ENCODE measurements at regions not wholly inside any gene's neighbourhood (a gene's known extent, or its start where the extent isn't known, plus 50 kb on each side); places are given as distances from the start of the nearest gene placed in this dataset.

GRCh38 chr1:185490924-185491323, 173.9 kb upstream of the IVNS1ABP start:
- H3K4me1 ChIP-seq (ENCODE audit: insufficient read depth, low read length) = no peaks in the 10 kb centered on the region
- DNase-seq = no peak
- H3K27ac Mint-ChIP-seq = no peak overlapping the region
- H3K9me3 ChIP-seq (ENCODE audit: control insufficient read depth in 1 of 2, low read length in 2 of 2) = no peaks in the 10 kb centered on the region
- H3K4me1 Mint-ChIP-seq = peaks cover 0 to 3% (median 0%) of the 10 kb centered on the region in 4 donors
- no peak overlapping the region for H3K27ac ChIP-seq (ENCODE audit: low read depth, low read length)
- POLR2A ChIA-PET (ENCODE audit: partially characterized antibody) = no interaction called here
- no peaks in the 10 kb centered on the region for H3K9me3 Mint-ChIP-seq
- intact Hi-C loops (cut with micrococcal nuclease) = no loop called here
- no peaks in the 10 kb centered on the region for H3K27me3 Mint-ChIP-seq
- H3K27me3 ChIP-seq (ENCODE audit: insufficient read depth, low read length) = no peaks in the 10 kb centered on the region
- no peak overlapping the region for H3K4me3 Mint-ChIP-seq
- no peaks in the 10 kb centered on the region for H3K36me3 Mint-ChIP-seq
- H3K4me3 ChIP-seq (ENCODE audit: low read length in 2 of 2) = no peak overlapping the region
- H3K36me3 ChIP-seq (ENCODE audit: insufficient read depth, low read length) = no peaks in the 10 kb centered on the region
- CTCF ChIA-PET (ENCODE audit: partially characterized antibody) = no interaction called here

DNA sequence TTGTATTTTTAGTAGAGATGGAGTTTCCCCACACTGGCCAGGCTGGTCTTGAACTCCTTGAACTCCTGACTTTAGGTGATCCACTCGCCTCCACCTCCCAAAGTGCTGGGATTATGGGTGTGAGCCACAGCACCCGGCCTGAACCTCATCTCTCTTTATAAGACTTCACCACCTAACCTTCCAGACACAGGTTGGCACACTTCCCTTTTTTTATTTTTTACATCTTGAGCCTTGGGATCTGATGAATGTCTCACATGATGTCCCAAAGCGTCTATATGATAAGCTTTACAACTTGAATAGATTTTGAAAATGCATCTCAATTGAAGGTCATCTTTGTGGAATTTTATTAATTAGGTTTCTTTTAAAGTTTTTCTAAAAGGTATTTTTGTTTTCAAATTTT, 172.4 kb upstream of the IVNS1ABP start:
- Mint-ChIP-seq H3K4me1 (peaks cover 0 to 3% (median 0%) of the 10 kb centered on the region in 4 donors), H3K27ac (peak overlapping the region in 3 of 7 donors; percentile 36 to 65 (median 64)), H3K9me3 (no peaks in the 10 kb centered on the region), H3K4me3 (no peak overlapping the region), H3K36me3 (no peaks in the 10 kb centered on the region), H3K27me3 (no peaks in the 10 kb centered on the region)
- ChIA-PET CTCF (ENCODE audit: partially characterized antibody) (interaction anchor here (0.9 to 1.5 kb wide), 2 partner anchors 107 to 251 kb away, joined by 4 read pairs; no protein-coding TSS in a partner anchor), POLR2A (ENCODE audit: partially characterized antibody) (no interaction called here)
- no peak overlapping the region for H3K4me3 ChIP-seq (ENCODE audit: low read length in 2 of 2)
- no peak overlapping the region for H3K27ac ChIP-seq (ENCODE audit: low read depth, low read length)
- intact Hi-C loops (cut with micrococcal nuclease) = no loop called here
- H3K9me3 ChIP-seq (ENCODE audit: control insufficient read depth in 1 of 2, low read length in 2 of 2) = no peaks in the 10 kb centered on the region
- H3K36me3 ChIP-seq (ENCODE audit: insufficient read depth, low read length) = no peaks in the 10 kb centered on the region
- H3K4me1 ChIP-seq (ENCODE audit: insufficient read depth, low read length) = no peaks in the 10 kb centered on the region
- no peak for DNase-seq
- H3K27me3 ChIP-seq (ENCODE audit: insufficient read depth, low read length) = no peaks in the 10 kb centered on the region

DNA sequence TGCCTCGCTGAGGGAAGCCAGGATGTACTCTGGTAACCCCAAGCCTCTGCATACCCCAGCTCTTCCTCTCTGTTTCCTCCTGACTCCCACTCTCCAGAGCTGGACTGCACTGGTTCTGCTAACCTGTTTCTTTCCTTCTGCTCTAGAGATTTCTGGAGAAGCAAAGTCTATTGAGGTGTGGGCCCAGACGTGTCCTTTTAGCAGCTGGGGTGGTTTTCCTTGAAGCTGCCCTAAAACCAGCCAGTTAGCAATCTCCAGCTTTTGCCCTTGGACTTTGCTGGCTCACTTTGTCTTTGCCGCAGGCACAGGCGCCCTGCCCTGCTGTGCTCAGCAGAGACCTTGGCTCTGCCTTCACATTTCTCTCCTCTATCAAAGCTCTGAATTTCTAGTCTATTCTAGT, 171.8 kb upstream of the IVNS1ABP start:
- Mint-ChIP-seq H3K4me1 (peaks cover 0 to 3% (median 0%) of the 10 kb centered on the region in 4 donors), H3K36me3 (no peaks in the 10 kb centered on the region), H3K27me3 (no peaks in the 10 kb centered on the region), H3K9me3 (no peaks in the 10 kb centered on the region), H3K4me3 (no peak overlapping the region), H3K27ac (peak overlapping the region in 1 of 7 donors; percentile 9)
- POLR2A ChIA-PET (ENCODE audit: partially characterized antibody) = no interaction called here
- Histone ChIP-seq H3K4me3 (ENCODE audit: low read length in 2 of 2) (no peak overlapping the region), H3K27ac (ENCODE audit: low read depth, low read length) (no peak overlapping the region), H3K9me3 (ENCODE audit: control insufficient read depth in 1 of 2, low read length in 2 of 2) (no peaks in the 10 kb centered on the region), H3K4me1 (ENCODE audit: insufficient read depth, low read length) (no peaks in the 10 kb centered on the region), H3K27me3 (ENCODE audit: insufficient read depth, low read length) (no peaks in the 10 kb centered on the region), H3K36me3 (ENCODE audit: insufficient read depth, low read length) (no peaks in the 10 kb centered on the region)
- CTCF ChIA-PET (ENCODE audit: partially characterized antibody) = interaction anchor here (1.5 kb wide), 1 partner anchor 250 kb away, joined by 4 read pairs; no protein-coding TSS in a partner anchor
- intact Hi-C loops (cut with micrococcal nuclease) = no loop called here
- no peak for DNase-seq

DNA sequence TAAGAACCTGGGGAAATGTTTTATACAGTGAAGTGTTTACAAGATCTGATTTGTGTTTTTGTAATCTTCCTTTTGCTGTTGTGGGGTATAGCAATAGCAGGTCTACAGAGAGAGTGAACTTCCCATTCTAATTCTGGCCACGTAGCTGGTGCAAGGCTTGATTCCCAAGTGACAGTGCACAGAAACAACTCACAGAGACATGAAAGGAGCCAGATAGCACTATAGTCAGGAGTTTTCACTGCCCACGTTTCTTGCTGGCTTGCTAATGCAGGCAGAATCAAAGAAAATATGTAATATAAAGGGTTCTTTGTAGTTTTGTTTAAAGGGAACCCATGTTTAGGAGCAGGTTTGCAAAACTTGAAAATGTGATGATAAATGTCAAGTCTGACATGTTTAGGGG, 170.9 kb upstream of the IVNS1ABP start:
- H3K4me1 Mint-ChIP-seq = peaks cover 0 to 3% (median 0%) of the 10 kb centered on the region in 4 donors
- POLR2A ChIA-PET (ENCODE audit: partially characterized antibody) = no interaction called here
- CTCF ChIA-PET (ENCODE audit: partially characterized antibody) = no interaction called here
- no peaks in the 10 kb centered on the region for H3K27me3 Mint-ChIP-seq
- H3K9me3 Mint-ChIP-seq = no peaks in the 10 kb centered on the region
- H3K4me3 Mint-ChIP-seq = no peak overlapping the region
- DNase-seq = no peak
- H3K27ac Mint-ChIP-seq = peak overlapping the region in 1 of 7 donors; percentile 42
- Histone ChIP-seq H3K27me3 (ENCODE audit: insufficient read depth, low read length) (no peaks in the 10 kb centered on the region), H3K9me3 (ENCODE audit: control insufficient read depth in 1 of 2, low read length in 2 of 2) (no peaks in the 10 kb centered on the region), H3K36me3 (ENCODE audit: insufficient read depth, low read length) (no peaks in the 10 kb centered on the region), H3K4me1 (ENCODE audit: insufficient read depth, low read length) (no peaks in the 10 kb centered on the region), H3K27ac (ENCODE audit: low read depth, low read length) (no peak overlapping the region), H3K4me3 (ENCODE audit: low read length in 2 of 2) (no peak overlapping the region)
- no peaks in the 10 kb centered on the region for H3K36me3 Mint-ChIP-seq
- intact Hi-C loops (cut with micrococcal nuclease) = no loop called here

GRCh38 chr1:185487026-185487425, 170.0 kb upstream of the IVNS1ABP start:
- DNase-seq = no peak
- Mint-ChIP-seq H3K4me3 (no peak overlapping the region), H3K27me3 (no peaks in the 10 kb centered on the region), H3K4me1 (peaks cover 0 to 3% (median 0%) of the 10 kb centered on the region in 4 donors), H3K27ac (peak overlapping the region in 1 of 7 donors; percentile 43), H3K36me3 (no peaks in the 10 kb centered on the region), H3K9me3 (no peaks in the 10 kb centered on the region)
- CTCF ChIA-PET (ENCODE audit: partially characterized antibody) = no interaction called here
- no peaks in the 10 kb centered on the region for H3K9me3 ChIP-seq (ENCODE audit: control insufficient read depth in 1 of 2, low read length in 2 of 2)
- H3K36me3 ChIP-seq (ENCODE audit: insufficient read depth, low read length) = no peaks in the 10 kb centered on the region
- POLR2A ChIA-PET (ENCODE audit: partially characterized antibody) = no interaction called here
- H3K4me1 ChIP-seq (ENCODE audit: insufficient read depth, low read length) = no peaks in the 10 kb centered on the region
- intact Hi-C loops (cut with micrococcal nuclease) = no loop called here
- H3K27me3 ChIP-seq (ENCODE audit: insufficient read depth, low read length) = no peaks in the 10 kb centered on the region
- no peak overlapping the region for H3K27ac ChIP-seq (ENCODE audit: low read depth, low read length)
- H3K4me3 ChIP-seq (ENCODE audit: low read length in 2 of 2) = no peak overlapping the region

- Histone ChIP-seq H3K9me3 (ENCODE audit: control insufficient read depth in 1 of 2, low read length in 2 of 2) (no peaks in the 10 kb centered on the region), H3K27me3 (ENCODE audit: insufficient read depth, low read length) (no peaks in the 10 kb centered on the region), H3K4me3 (ENCODE audit: low read length in 2 of 2) (no peak overlapping the region), H3K4me1 (ENCODE audit: insufficient read depth, low read length) (no peaks in the 10 kb centered on the region), H3K27ac (ENCODE audit: low read depth, low read length) (no peak overlapping the region), H3K36me3 (ENCODE audit: insufficient read depth, low read length) (no peaks in the 10 kb centered on the region)
- Mint-ChIP-seq H3K27me3 (no peaks in the 10 kb centered on the region), H3K27ac (peak overlapping the region in 1 of 7 donors; percentile 6), H3K36me3 (no peaks in the 10 kb centered on the region), H3K9me3 (no peaks in the 10 kb centered on the region), H3K4me3 (no peak overlapping the region), H3K4me1 (peaks cover 0 to 3% (median 0%) of the 10 kb centered on the region in 4 donors)
- CTCF ChIA-PET (ENCODE audit: partially characterized antibody) = interaction anchor here (2.3 kb wide), 1 partner anchor 109 kb away, joined by 8 read pairs; no protein-coding TSS in a partner anchor
- POLR2A ChIA-PET (ENCODE audit: partially characterized antibody) = no interaction called here
- no peak for DNase-seq
- intact Hi-C loops (cut with micrococcal nuclease) = no loop called here
Measured at GRCh38 chr1:185486346-185486745, 169.3 kb upstream of the IVNS1ABP start.

- CTCF ChIA-PET (ENCODE audit: partially characterized antibody) = interaction anchor here (2.3 kb wide), 1 partner anchor 112 kb away, joined by 8 read pairs; no protein-coding TSS in a partner anchor
Measured at GRCh38 chr1:185483664-185484450, 166.8 kb upstream of the IVNS1ABP start.

More at GRCh38 chr1:185483664-185484450, 166.8 kb upstream of the IVNS1ABP start:
- no peak for DNase-seq
- H3K9me3 Mint-ChIP-seq = peaks cover 0 to 4% (median 0%) of the 10 kb centered on the region in 8 donors
- peaks cover 0 to 3% (median 0%) of the 10 kb centered on the region in 4 donors for H3K4me1 Mint-ChIP-seq
- Histone ChIP-seq H3K9me3 (ENCODE audit: control insufficient read depth in 1 of 2, low read length in 2 of 2) (no peaks in the 10 kb centered on the region), H3K4me1 (ENCODE audit: insufficient read depth, low read length) (no peaks in the 10 kb centered on the region), H3K36me3 (ENCODE audit: insufficient read depth, low read length) (no peaks in the 10 kb centered on the region), H3K27me3 (ENCODE audit: insufficient read depth, low read length) (no peaks in the 10 kb centered on the region), H3K27ac (ENCODE audit: low read depth, low read length) (no peak overlapping the region), H3K4me3 (ENCODE audit: low read length in 2 of 2) (no peak overlapping the region)
- intact Hi-C loops (cut with micrococcal nuclease) = no loop called here
- POLR2A ChIA-PET (ENCODE audit: partially characterized antibody) = no interaction called here
- H3K27me3 Mint-ChIP-seq = no peaks in the 10 kb centered on the region
- no peaks in the 10 kb centered on the region for H3K36me3 Mint-ChIP-seq
- peak overlapping the region in 1 of 7 donors; percentile 21 for H3K27ac Mint-ChIP-seq
- H3K4me3 Mint-ChIP-seq = no peak overlapping the region

Measured in CD4-positive, alpha-beta memory T cell (primary cell).